Upper lobe of left lung (tissue), 6 donors: ENCODE measurements at regions not wholly inside any gene's neighbourhood (a gene's known extent, or its start where the extent isn't known, plus 50 kb on each side); places are given as distances from the start of the nearest gene placed in this dataset.

ENCODE experiments used
- ATAC-seq, 2 donors: fragments of 200-7000 bp; cut with Tn5 transposase; one replicate each; pipeline ENCODE4 v1.9.1; 2022; ENCODE audit warnings: mild to moderate bottlenecking in 2 of 2, moderate library complexity in 2 of 2; ENCODE audit not compliant: low FRiP score in 2 of 2
- DNase-seq, 2 donors: peaks; one replicate each; pipeline ENCODE4 v3.0.0-alpha.2; 2019 to 2020
- H3K27ac ChIP-seq, 4 donors: fragments of 200-600 bp; sonication (generic); one replicate each; pipeline ENCODE4 v1.5.1; 2016 to 2019
- H3K27me3 ChIP-seq, 4 donors: fragments of 200-600 bp; sonication (generic); one replicate each; pipeline ENCODE4 v1.5.1; 2017 to 2019
- H3K36me3 ChIP-seq, 4 donors: fragments of 200-600 bp; sonication (generic); one replicate each; pipeline ENCODE4 v1.5.1; 2016 to 2019
- H3K4me1 ChIP-seq, 4 donors: fragments of 200-600 bp; sonication (generic); one replicate each; pipeline ENCODE4 v1.5.1; 2018 to 2019
- H3K4me3 ChIP-seq, 4 donors: fragments of 200-600 bp; sonication (generic); one replicate each; pipeline ENCODE4 v1.5.1; 2017 to 2019; ENCODE audit warnings: mild to moderate bottlenecking in 2 of 4, moderate library complexity in 1 of 4
- H3K9me3 ChIP-seq, 4 donors: fragments of 200-600 bp; sonication (generic); one replicate each; pipeline ENCODE4 v1.5.1; 2018 to 2019
- CTCF ChIP-seq, 6 experiments: fragments of 450-650 bp in 4 of 6; fragments of 200-600 bp in 2 of 6; sonication (generic) in 2 of 6; IDR thresholded peaks; one replicate each; pipeline ENCODE4 v1.5.1; 2016 to 2019; ENCODE audit warnings: antibody characterized with exemption in 6 of 6
- EP300 ChIP-seq, 4 donors: sonication (generic); formaldehyde crosslinking; IDR thresholded peaks; one replicate each; pipeline ENCODE4 v1.5.1; 2017; ENCODE audit warnings: antibody characterized with exemption in 4 of 4, control low read depth in 2 of 4
- POLR2A ChIP-seq, 4 donors: fragments of 450-650 bp; IDR thresholded peaks; one replicate each; pipeline ENCODE4 v1.5.1; 2016 to 2017; ENCODE audit warnings: antibody characterized with exemption in 4 of 4, mild to moderate bottlenecking in 2 of 4
- POLR2AphosphoS5 ChIP-seq, 2 donors: sonication (generic); formaldehyde crosslinking; IDR thresholded peaks; one replicate each; pipeline ENCODE4 v1.5.1; 2017; ENCODE audit warnings: antibody characterized with exemption in 2 of 2
- WGBS, 2 donors: methylation state at CpG; one replicate each; pipeline ENCODE4 v1.1.5; 2017 to 2018; 5-methylcytosine and 5-hydroxymethylcytosine counted together
- donor health status: DM: no; HTN: no; CAD: no; lungs with moderate emphysema.
- donor health status: DM: no; HTN: yes; CAD: no; lungs with severe emphysema.

- 85 to 86% methylated on average over 18 to 24 of the region's 25 CpGs for WGBS, 2 donors
- peak in 1 of 2 donors; percentile 64 for DNase-seq
- H3K9me3 ChIP-seq = no peaks in the 10 kb centered on the region
- no peaks in the 10 kb centered on the region for H3K4me1 ChIP-seq
- H3K27ac ChIP-seq = no peak overlapping the region
- no peak for TF ChIP-seq POLR2AphosphoS5 (IDR thresholded peaks at IDR 0.05)
- no peak for TF ChIP-seq CTCF (IDR thresholded peaks at IDR 0.05)
- TF ChIP-seq POLR2A (IDR thresholded peaks at IDR 0.05) = no peak
- TF ChIP-seq EP300 (IDR thresholded peaks at IDR 0.05) = no peak
- ATAC-seq = peak; percentile 9 to 25
- H3K27me3 ChIP-seq = no peaks in the 10 kb centered on the region
- no peak overlapping the region for H3K4me3 ChIP-seq
- H3K36me3 ChIP-seq = no peaks in the 10 kb centered on the region
Measured at GRCh38 chr10:131810805-131811629, 89.8 kb upstream of the PPP2R2D start.

GRCh38 chr10:131811630-131812403, 89.0 kb upstream of the PPP2R2D start:
- no peak overlapping the region for H3K27ac ChIP-seq
- no peaks in the 10 kb centered on the region for H3K27me3 ChIP-seq
- WGBS, 2 donors = 85 to 86% methylated on average over 19 to 23 of the region's 23 CpGs

GRCh38 chr10:131812736-131813604, 87.8 kb upstream of the PPP2R2D start:
- Histone ChIP-seq H3K4me3 (no peak overlapping the region), H3K4me1 (no peaks in the 10 kb centered on the region), H3K9me3 (no peaks in the 10 kb centered on the region), H3K27ac (no peak overlapping the region), H3K36me3 (no peaks in the 10 kb centered on the region), H3K27me3 (no peaks in the 10 kb centered on the region)
- TF ChIP-seq EP300 (IDR thresholded peaks at IDR 0.05) (no peak), POLR2A (IDR thresholded peaks at IDR 0.05) (no peak), CTCF (IDR thresholded peaks at IDR 0.05) (no peak), POLR2AphosphoS5 (IDR thresholded peaks at IDR 0.05) (no peak)
- WGBS, 2 donors = 73 to 85% methylated on average over 23 to 24 of the region's 24 CpGs
- ATAC-seq (no peak), DNase-seq (peak in 1 of 2 donors; percentile 56)

More at GRCh38 chr10:131811630-131812403, 89.0 kb upstream of the PPP2R2D start:
- H3K4me1 ChIP-seq = no peaks in the 10 kb centered on the region
- peak in 1 of 2 donors; percentile 8 for DNase-seq
- no peak for TF ChIP-seq POLR2AphosphoS5 (IDR thresholded peaks at IDR 0.05)
- TF ChIP-seq CTCF (IDR thresholded peaks at IDR 0.05) = no peak
- TF ChIP-seq EP300 (IDR thresholded peaks at IDR 0.05) = no peak
- TF ChIP-seq POLR2A (IDR thresholded peaks at IDR 0.05) = no peak
- ATAC-seq = no peak
- no peak overlapping the region for H3K4me3 ChIP-seq
- no peaks in the 10 kb centered on the region for H3K9me3 ChIP-seq
- H3K36me3 ChIP-seq = no peaks in the 10 kb centered on the region

GRCh38 chr10:131814567-131815265, 86.1 kb upstream of the PPP2R2D start:
- ATAC-seq (peak in 1 of 2 donors; percentile 19), DNase-seq (peak in 1 of 2 donors; percentile 67)
- H3K27ac ChIP-seq = no peak overlapping the region
- no peak overlapping the region for H3K4me3 ChIP-seq
- 67 to 73% methylated on average over 14 to 24 of the region's 24 CpGs for WGBS, 2 donors
- H3K4me1 ChIP-seq = no peaks in the 10 kb centered on the region
- TF ChIP-seq EP300 (IDR thresholded peaks at IDR 0.05) (no peak), POLR2AphosphoS5 (IDR thresholded peaks at IDR 0.05) (no peak), CTCF (IDR thresholded peaks at IDR 0.05) (no peak), POLR2A (IDR thresholded peaks at IDR 0.05) (no peak)
- H3K9me3 ChIP-seq = no peaks in the 10 kb centered on the region
- H3K27me3 ChIP-seq = no peaks in the 10 kb centered on the region
- no peaks in the 10 kb centered on the region for H3K36me3 ChIP-seq
